NCI-H2196 (cell line): ENCODE measurements at regions not wholly inside any gene's neighbourhood (a gene's known extent, or its start where the extent isn't known, plus 50 kb on each side); places are given as distances from the start of the nearest gene placed in this dataset.

Source experiments
- DNase-seq: peaks from one replicate; lab custom pipeline; 2025; ENCODE audit not compliant: unreplicated experiment; lab: John Stamatoyannopoulos, UW

GRCh38 chr15:27702581-27702980 lies 396.5 kb downstream of the OCA2 start:
- DNase-seq: no peak

- no peak for DNase-seq
Observed at GRCh38 chr15:27701956-27702355, 397.2 kb downstream of the OCA2 start.

DNA sequence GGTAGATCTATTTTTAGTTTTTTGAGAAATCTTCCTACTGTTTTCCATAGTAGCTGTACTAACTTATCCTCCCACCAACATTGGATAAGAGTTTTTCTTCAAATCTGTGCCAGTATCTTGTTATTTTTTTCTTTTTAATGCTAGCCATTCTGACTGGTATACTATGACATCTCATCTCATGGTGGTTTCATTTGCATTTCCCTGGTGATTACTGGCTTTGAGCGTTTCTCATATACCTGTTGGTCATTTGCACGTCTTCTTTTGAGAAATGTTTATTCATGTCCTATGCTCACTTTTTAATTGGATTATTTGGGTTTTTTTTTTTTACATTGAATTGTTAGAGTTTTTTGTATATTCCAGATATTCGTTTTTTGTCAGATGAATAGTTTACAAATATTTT lies 398.1 kb downstream of the OCA2 start:
- no peak for DNase-seq

DNA sequence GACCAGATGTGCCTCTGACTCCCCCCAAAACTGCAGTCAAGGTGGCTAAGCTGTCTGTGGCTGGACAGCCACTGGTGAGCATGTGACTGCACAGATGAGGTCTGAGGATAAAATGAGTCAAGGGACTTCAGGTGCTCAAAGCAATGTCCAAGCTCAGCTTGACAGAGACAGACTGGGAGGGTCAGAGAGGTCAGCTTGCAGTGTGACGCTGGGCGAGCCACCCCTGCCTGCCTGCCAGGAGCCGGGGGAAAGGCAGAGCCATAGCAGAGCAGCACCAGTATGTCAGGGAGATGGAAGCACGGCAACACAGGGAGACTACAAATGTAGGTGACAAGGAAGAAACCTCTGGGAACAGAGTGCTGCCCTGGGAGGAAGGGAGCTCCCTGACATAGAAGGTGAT lies 399.4 kb downstream of the OCA2 start:
- no peak for DNase-seq

DNA sequence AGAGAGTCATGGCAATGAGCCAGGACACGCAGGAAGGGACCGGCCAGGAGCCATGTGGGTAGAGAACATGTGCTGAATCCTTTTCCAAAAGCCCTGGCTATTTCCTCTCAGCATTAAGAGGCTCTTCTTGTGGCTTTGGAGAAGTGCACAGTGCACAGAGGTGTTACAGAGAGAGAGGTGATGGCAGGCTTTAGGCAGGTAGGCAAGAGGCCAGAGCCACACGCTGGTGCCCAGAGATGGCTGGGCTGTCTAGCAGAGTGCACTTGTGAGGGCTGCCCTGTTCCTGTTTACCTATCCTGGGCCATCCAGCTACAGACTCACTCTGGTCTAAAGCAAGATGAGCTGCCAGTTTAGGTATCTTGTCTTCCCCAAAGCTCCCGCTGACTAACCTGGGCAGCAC lies 402.6 kb downstream of the OCA2 start:
- DNase-seq: no peak

- no peak for DNase-seq
Observed at GRCh38 chr15:27695726-27696125, 403.4 kb downstream of the OCA2 start.

GRCh38 chr15:27694506-27695087 lies 404.5 kb downstream of the OCA2 start:
- DNase-seq: peak; percentile 5

GRCh38 chr15:27693280-27693679 lies 405.8 kb downstream of the OCA2 start:
- no peak for DNase-seq

DNA sequence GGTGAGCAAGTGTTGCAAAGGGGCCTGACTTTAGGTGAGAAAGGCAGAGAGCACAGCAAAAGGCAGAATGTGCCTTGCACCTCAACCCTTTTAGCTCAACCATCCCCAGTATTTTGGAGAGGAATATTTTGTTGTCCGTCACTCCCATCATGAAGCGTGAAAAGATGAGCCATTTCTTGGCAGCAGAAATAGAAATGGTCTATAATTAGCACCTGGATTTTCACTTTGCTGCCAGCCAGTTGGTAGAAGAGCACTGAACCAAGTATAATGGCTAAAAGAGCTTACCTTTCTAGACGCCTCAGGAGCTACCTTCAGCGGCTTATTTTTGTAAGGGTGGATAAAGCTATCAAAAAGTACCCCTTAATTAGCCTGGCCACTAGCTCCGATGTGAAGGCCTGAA lies 406.7 kb downstream of the OCA2 start:
- DNase-seq: no peak

- no peak for DNase-seq
Observed at GRCh38 chr15:27690290-27690689, 408.8 kb downstream of the OCA2 start.

DNA sequence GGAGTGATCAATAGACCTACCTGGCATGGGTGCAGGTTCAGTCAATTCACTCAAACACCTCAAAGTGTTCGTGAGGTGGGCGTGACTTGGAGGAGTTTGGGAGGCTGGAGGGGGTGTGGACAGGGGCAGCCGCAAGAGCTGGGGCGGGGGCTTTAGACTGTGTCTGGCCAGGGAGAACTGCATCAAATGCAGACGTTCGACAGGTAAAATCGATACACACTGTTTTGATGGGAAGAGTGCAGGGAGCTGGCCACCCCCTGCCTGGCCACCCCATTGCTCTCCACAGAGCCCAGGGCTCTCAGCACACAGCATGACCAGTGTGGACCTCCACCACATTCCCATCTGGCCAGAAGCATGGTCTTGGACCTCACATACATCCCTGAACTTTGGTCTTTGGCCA lies 412.1 kb downstream of the OCA2 start:
- no peak for DNase-seq

DNA sequence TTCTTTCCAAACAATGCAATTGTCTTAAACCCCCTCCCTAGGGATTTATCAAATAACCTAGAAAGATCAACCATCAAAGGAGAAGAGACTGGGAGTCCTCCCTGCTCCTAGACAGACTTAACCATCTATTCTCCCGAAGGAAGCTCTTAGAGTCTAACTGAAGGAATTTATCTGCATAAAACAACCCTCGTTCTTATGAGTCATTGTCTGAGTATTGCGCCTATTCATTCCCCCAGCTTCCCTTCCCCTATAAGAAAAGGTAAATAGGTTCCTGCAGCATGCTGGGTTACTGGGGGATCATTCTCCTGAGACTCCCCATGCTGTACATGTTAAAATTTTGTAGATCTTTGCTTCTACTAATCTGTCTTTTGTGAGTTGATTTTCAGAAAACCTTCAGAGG lies 412.7 kb downstream of the OCA2 start:
- no peak for DNase-seq

- no peak for DNase-seq
Observed at GRCh38 chr15:27685644-27686043, 413.5 kb downstream of the OCA2 start.

DNA sequence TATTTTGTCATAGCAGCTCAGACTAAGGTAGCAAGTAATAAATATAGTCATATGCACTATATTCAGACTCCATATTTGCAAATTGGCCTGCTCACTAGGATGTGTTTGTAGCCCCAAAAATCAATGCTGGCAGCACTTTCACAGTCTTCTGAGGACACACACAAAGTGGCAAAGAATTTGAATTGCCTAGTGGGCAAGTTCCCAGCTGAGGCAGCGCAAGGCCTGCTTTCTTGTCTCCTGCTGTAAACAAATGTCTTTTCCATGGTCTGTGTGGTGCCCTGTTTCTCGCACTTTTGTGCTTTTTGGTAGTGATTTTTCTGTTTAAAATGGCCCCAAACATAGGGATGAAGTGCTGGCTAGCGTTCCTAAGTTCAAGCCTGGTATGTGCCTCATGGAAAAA lies 416.0 kb downstream of the OCA2 start:
- DNase-seq: no peak

DNA sequence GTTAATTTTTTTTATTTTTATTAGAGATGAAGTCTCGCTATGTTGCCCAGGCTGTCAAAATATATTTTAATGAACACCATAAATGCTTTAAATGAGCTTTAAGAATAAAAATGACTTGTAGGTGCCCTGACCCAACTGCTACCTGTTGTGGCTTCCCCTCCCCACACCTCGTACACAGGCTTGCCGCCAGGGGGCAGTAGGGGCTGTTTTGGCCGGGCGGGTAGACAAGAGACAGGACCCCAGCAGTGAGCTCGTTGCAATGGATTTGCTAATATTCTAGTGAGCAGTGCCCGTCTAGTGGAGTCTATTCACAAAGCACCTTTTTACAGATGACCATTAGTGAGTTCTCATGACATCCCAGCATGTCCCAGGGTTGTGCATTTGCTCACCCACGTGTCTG lies 418.1 kb downstream of the OCA2 start:
- DNase-seq: no peak

- peak; percentile 50 for DNase-seq
Observed at GRCh38 chr15:27679731-27680471, 419.2 kb downstream of the OCA2 start.

DNA sequence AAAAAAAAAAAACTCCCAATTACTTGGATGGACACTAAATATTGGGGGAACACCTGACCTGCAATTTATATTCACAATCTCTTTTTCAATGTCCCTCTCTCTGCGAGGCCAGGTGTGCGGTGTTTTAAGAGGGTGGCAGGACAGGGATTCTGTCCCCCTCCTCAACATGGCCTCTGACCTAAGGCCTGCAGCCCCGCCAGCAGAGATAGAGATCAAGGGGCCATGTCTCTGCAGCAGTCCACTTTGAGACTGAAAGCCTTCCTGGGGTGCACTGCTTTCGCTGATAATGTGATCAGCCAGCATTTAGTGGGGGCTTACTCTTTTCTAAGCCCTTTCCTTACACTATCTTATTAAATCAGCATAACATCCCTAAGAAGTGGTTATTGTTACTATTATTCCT lies 419.9 kb downstream of the OCA2 start:
- DNase-seq: no peak

DNA sequence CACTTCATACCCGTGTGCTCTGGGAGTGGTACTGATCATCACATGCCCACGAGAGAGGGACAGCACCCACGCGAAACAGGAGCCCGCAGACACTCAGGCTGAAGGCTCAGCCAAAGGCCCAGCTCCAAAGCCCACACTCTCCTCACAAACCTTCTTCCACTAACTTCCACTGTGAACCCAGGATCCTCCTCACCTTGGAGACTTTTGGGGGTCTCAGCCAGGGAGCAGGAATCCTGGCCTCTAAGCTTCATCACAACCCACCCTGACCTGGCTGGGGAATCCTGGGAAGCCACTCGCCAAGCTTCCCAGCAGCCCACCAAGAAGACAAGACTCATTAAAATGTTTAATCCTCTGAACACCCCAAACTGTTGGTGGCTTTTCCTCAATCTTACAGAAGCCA lies 421.2 kb downstream of the OCA2 start:
- no peak for DNase-seq

DNA sequence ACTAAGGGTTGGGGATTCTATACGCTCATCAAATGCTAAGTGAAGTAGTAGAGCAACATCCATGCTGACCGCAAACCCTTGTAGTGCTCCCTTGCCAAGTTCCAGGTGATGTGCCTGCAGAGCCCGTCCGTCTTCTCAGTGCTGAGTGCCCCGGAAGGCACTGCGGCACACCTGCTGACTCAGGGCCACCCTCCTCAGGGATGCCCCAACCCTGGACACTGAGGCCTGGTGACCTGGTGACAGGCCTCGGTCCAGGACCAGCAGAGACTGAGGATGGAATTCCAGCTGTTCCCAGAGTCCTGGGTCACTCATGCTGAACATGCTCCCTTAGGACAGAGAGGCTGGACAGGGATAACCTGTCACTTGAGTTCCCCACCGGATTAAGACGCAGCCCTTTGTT lies 422.5 kb downstream of the OCA2 start:
- DNase-seq: no peak

DNA sequence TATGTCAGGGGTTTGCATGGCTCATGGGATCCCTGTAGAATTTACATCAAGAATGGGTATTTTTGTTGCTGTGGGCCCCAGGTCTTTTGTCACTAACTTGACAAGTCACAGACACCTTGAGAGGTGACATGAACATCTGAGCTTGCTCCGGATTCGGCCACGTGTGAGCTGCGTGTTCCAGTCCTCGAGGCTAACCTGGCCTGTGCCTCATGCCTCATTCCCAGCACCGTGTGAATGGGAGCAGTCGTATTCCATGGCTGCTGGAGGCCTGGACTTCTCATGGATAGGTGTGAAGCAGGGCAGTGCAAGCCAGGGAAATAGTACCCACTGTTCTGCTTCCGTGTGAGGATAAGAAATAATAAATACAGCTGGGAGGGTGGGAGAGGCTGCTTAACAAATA lies 423.5 kb downstream of the OCA2 start:
- no peak for DNase-seq

- DNase-seq: no peak
Observed at GRCh38 chr15:27674826-27675225, 424.3 kb downstream of the OCA2 start.

DNA sequence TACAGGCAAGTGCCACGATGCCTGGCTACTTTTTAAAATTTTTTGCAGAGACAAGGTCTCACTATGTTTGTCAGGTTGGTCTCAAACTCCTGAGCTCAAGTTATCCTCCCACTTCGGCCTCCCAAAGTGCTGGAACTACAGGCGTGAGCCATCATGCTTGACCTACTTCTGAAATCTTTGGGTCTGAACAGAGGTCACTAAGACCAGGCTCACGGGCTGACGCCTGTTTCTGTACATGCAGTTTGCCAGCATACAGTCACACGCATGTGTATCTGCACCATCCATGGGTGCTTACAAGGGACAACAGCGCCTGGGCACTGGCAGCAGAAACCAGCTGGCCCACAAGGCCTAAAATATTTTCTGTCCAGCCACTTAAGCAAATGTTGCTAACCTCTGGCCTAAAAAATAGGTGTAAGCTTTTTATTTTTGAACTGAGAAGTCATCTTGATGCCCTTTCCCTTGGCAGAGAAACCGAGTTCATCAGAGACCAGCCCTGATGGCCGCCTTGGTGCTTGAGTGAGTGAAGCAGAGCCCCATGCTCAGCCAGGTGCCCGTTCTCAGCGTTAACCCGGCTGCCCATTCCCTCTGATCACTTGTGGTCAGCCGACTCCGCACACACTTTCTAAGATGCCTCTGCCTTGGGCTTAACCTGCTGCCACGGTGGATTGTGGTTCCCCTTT lies 425.2 kb downstream of the OCA2 start:
- DNase-seq: no peak

- DNase-seq: no peak
Observed at GRCh38 chr15:27672537-27672936, 426.6 kb downstream of the OCA2 start.
